Progenitor cell of endocrine pancreas (in vitro differentiated cells): ENCODE measurements at regions not wholly inside any gene's neighbourhood (a gene's known extent, or its start where the extent isn't known, plus 50 kb on each side); places are given as distances from the start of the nearest gene placed in this dataset.

ENCODE experiments used
- DNase-seq: peaks from one replicate; pipeline ENCODE4 v3.0.0; 2021; ENCODE audit warnings: low spot score; ENCODE audit not compliant: unreplicated experiment
- H3K27ac Mint-ChIP-seq: 2 replicates; pipeline ENCODE4 v1.8.0; 2021; ENCODE audit warnings: mild to moderate bottlenecking, moderate library complexity, mixed read lengths
- H3K27me3 Mint-ChIP-seq: 2 replicates; pipeline ENCODE4 v1.8.0; 2021; ENCODE audit warnings: mixed read lengths
- H3K36me3 Mint-ChIP-seq: 2 replicates; pipeline ENCODE4 v1.8.0; 2022; ENCODE audit warnings: mixed read lengths; ENCODE audit not compliant: insufficient read depth
- H3K4me1 Mint-ChIP-seq: 2 replicates; pipeline ENCODE4 v1.8.0; 2021; ENCODE audit warnings: low read depth, mixed read lengths
- H3K4me3 Mint-ChIP-seq: 2 replicates; pipeline ENCODE4 v1.8.0; 2021; ENCODE audit warnings: low read depth, mild to moderate bottlenecking, moderate library complexity, mixed read lengths
- H3K9me3 Mint-ChIP-seq: 2 replicates; pipeline ENCODE4 v1.8.0; 2021; ENCODE audit warnings: low read depth, mixed read lengths
- TF ChIP-seq, protein P1 (sequence below): fragments of 200-600 bp; sonication (generic); IDR thresholded peaks from one replicate; pipeline ENCODE4 v1.5.0; 2021; ENCODE audit warnings: antibody characterized with exemption, mild to moderate bottlenecking; ENCODE audit not compliant: unreplicated experiment

DNA sequence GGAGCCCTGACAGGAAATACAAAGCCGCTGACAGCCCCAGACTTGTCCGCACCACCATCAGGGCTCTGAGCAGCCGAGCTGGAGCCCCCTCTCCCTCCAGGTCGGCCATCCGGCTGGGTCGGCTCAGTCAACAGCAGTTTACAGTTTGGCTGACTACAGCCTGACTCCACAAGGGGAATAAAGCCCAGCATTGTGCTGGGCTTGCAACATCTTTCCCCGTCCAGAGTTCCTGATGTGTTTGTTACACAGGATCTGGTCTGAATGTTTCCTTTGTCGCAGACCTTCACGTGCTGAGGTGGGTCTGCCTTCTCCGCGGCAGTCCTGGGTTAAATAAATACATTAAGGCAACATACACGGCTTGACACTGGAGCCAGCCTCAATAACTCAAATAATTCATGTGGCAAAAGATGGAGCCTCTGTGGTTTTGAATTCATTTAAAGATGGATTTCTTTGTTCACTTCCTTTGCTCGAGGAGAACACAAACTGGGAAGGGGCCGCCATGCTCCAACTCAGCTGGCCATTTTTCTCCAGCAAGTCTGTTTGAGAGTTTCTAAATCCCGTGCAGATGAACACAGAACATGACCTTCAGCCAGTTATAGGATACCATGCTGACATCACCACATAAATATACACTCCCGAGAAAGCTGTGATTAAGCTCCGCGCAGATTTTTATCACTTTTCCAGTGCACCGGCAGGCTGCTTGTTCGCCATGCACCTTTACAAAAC lies 192.1 kb downstream of the WDR11 start:
- peaks cover 10% of the 10 kb centered on the region for H3K9me3 Mint-ChIP-seq
- TF ChIP-seq, protein P1, sequence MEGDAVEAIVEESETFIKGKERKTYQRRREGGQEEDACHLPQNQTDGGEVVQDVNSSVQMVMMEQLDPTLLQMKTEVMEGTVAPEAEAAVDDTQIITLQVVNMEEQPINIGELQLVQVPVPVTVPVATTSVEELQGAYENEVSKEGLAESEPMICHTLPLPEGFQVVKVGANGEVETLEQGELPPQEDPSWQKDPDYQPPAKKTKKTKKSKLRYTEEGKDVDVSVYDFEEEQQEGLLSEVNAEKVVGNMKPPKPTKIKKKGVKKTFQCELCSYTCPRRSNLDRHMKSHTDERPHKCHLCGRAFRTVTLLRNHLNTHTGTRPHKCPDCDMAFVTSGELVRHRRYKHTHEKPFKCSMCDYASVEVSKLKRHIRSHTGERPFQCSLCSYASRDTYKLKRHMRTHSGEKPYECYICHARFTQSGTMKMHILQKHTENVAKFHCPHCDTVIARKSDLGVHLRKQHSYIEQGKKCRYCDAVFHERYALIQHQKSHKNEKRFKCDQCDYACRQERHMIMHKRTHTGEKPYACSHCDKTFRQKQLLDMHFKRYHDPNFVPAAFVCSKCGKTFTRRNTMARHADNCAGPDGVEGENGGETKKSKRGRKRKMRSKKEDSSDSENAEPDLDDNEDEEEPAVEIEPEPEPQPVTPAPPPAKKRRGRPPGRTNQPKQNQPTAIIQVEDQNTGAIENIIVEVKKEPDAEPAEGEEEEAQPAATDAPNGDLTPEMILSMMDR = no peak
- peak overlapping the region; percentile 92 for H3K27ac Mint-ChIP-seq
- no peak overlapping the region for H3K4me3 Mint-ChIP-seq
- DNase-seq = no peak
- no peaks in the 10 kb centered on the region for H3K27me3 Mint-ChIP-seq
- H3K36me3 Mint-ChIP-seq = no peaks in the 10 kb centered on the region
- peaks cover 5% of the 10 kb centered on the region for H3K4me1 Mint-ChIP-seq

DNA sequence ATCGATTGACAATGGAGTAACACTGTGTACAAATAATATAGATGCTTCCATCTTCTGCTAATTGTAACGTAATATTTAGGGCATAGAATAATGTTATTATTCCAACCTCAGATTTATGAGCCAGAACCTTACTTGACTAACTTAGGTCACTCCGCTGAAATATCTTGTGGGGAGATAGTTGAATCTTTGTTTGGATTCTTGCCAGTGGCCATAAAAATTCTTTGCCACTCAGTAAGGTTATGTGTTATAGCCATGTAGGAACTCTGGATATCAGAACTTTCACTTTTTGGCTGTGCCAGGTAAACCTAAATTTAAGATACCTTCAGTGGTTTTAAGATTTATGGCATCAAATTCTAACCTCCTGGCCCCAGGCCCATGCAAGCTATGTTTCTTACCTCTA lies 197.6 kb downstream of the WDR11 start:
- DNase-seq = no peak
- H3K9me3 Mint-ChIP-seq = peaks cover 10% of the 10 kb centered on the region
- no peaks in the 10 kb centered on the region for H3K4me1 Mint-ChIP-seq
- H3K27me3 Mint-ChIP-seq = no peaks in the 10 kb centered on the region
- TF ChIP-seq, protein P1 = no peak
- no peaks in the 10 kb centered on the region for H3K36me3 Mint-ChIP-seq
- no peak overlapping the region for H3K4me3 Mint-ChIP-seq
- no peak overlapping the region for H3K27ac Mint-ChIP-seq

DNA sequence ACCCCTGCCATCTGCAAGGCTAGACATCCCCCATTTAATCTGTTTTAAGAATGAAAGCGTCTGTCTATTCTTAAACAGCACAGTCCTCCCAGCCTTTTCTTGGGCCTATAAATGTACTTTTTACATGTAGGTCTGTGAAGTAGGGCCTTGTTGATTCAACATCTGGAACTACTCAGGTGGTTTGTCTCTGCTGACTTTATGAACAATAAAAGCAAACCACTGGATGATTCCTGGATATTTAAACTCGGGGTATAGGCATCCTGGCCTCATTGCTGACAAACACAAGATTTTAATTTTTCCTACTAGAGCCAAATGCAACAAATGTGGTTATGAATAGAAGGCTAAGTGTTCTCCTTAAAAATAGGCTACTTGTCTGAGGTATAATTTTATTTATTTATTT lies 198.3 kb downstream of the WDR11 start:
- TF ChIP-seq, protein P1 = no peak
- no peak for DNase-seq

DNA sequence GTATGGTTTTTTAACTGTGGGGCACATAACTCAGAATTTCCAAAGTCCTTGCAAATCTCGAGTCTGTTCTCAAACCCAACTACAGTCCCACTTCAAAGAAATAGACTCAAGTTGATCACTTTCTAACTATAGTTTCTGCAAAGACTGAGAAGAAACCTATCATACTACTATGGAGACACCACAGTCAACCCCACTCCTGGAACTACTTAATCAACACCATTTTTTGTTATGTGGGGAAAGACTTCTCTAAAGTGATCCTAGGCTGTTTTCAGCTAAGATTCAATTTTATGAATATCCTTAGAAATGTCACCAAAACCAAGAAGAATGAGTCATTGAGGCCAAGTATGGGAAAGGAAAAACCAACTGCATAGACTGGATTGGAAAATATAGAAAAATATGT lies 198.8 kb downstream of the WDR11 start:
- peaks cover 10% of the 10 kb centered on the region for H3K9me3 Mint-ChIP-seq
- no peak for DNase-seq
- no peaks in the 10 kb centered on the region for H3K27me3 Mint-ChIP-seq
- no peaks in the 10 kb centered on the region for H3K4me1 Mint-ChIP-seq
- TF ChIP-seq, protein P1 = no peak
- H3K27ac Mint-ChIP-seq = no peak overlapping the region
- no peak overlapping the region for H3K4me3 Mint-ChIP-seq
- H3K36me3 Mint-ChIP-seq = no peaks in the 10 kb centered on the region

More for the DNA sequence above, 198.3 kb downstream of the WDR11 start:
- H3K4me3 Mint-ChIP-seq = no peak overlapping the region
- H3K9me3 Mint-ChIP-seq = peaks cover 10% of the 10 kb centered on the region
- no peaks in the 10 kb centered on the region for H3K36me3 Mint-ChIP-seq
- H3K27me3 Mint-ChIP-seq = no peaks in the 10 kb centered on the region
- no peaks in the 10 kb centered on the region for H3K4me1 Mint-ChIP-seq
- no peak overlapping the region for H3K27ac Mint-ChIP-seq

DNA sequence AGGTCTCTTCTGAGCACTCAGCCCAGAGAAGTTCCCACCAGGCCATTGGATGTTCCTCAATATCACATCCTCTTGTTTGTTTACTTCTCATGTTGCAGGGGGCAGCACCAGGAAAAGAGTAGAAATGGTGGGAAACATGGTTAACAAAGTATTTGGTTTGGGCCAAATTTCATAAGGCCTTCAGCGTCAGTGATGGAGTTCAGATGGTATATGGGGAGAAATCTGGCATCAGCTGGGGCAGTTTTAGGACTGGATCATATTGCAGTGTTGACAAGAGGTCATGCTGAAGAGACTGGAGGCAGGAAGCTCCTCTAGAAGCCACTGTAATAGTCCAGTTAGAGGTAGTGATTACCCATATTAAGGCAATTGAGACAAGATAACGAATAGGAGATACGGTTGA lies 200.0 kb downstream of the WDR11 start:
- H3K4me3 Mint-ChIP-seq = no peak overlapping the region

More for the DNA sequence above, 200.0 kb downstream of the WDR11 start:
- H3K27ac Mint-ChIP-seq = no peak overlapping the region
- H3K9me3 Mint-ChIP-seq = peaks cover 10% of the 10 kb centered on the region
- TF ChIP-seq, protein P1 = no peak
- H3K27me3 Mint-ChIP-seq = no peaks in the 10 kb centered on the region
- DNase-seq = no peak
- H3K4me1 Mint-ChIP-seq = no peaks in the 10 kb centered on the region
- no peaks in the 10 kb centered on the region for H3K36me3 Mint-ChIP-seq
